ENCODE measurements at regions not wholly inside any gene's neighbourhood (a gene's known extent, or its start where the extent isn't known, plus 50 kb on each side); places are given as distances from the start of the nearest gene placed in this dataset.

DNA sequence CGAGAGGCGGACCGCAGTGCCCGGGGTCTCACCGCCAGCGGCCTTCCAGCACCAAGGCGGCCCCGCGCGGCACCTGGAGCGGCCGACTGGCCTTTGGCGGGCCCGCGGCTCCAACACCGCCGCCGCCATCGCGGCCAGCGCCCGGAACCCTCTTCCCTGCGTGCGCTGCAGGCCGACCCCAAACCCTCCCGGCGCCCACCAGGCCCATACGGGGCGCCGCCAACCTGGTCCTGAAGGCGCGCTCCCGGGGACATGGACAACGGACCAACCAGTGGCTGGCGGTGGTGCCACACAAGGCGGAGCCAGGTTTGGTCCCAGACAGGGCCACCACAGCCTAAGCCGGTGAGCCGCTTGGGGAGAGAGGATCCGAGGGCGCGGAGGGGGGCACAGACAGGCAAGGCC lies 1514.8 kb upstream of the DEFB115 start:
- TF ChIP-seq, protein P1, sequence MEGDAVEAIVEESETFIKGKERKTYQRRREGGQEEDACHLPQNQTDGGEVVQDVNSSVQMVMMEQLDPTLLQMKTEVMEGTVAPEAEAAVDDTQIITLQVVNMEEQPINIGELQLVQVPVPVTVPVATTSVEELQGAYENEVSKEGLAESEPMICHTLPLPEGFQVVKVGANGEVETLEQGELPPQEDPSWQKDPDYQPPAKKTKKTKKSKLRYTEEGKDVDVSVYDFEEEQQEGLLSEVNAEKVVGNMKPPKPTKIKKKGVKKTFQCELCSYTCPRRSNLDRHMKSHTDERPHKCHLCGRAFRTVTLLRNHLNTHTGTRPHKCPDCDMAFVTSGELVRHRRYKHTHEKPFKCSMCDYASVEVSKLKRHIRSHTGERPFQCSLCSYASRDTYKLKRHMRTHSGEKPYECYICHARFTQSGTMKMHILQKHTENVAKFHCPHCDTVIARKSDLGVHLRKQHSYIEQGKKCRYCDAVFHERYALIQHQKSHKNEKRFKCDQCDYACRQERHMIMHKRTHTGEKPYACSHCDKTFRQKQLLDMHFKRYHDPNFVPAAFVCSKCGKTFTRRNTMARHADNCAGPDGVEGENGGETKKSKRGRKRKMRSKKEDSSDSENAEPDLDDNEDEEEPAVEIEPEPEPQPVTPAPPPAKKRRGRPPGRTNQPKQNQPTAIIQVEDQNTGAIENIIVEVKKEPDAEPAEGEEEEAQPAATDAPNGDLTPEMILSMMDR (IDR thresholded peaks at IDR 0.05) = no peak
- TF ChIP-seq POLR2A (IDR thresholded peaks at IDR 0.05) (no peak), POLR2AphosphoS5 (IDR thresholded peaks at IDR 0.05) (no peak)

Measured in breast epithelium (tissue), 3 donors.